Activated CD8-positive, alpha-beta memory T cell treated with anti-CD3 and anti-CD28 coated beads, Interleukin-2, amount 10 ng/mL, durations not matched to agents 7 days and 5 days (primary cell): ENCODE measurements at regions not wholly inside any gene's neighbourhood (a gene's known extent, or its start where the extent isn't known, plus 50 kb on each side); places are given as distances from the start of the nearest gene placed in this dataset.
"Not testable (repeated sequence)": the region's sequence is repeated elsewhere in the genome, so short reads cannot be mapped to it uniquely, and the experiment has no call there.

Experiments used
- ATAC-seq: fragments of 150-1000 bp; cut with Tn5 transposase; one replicate; pipeline ENCODE4 v1.10.0; 2021; ENCODE audit warnings: moderate library complexity
- CTCF ChIA-PET: fragments of 350-600 bp; sonication (Branson Sonifier 250); formaldehyde crosslinking; loops from one replicate; lab custom pipeline; 2021; ENCODE audit warnings: antibody characterized with exemption; lab: Charles Lee
- DNase-seq: peaks from one replicate; pipeline ENCODE4 v3.0.0-alpha.2; 2020
- H3K27ac Mint-ChIP-seq: one replicate; pipeline ENCODE4 v1.8.0; 2021; ENCODE audit warnings: mild to moderate bottlenecking, mixed read lengths
- H3K27me3 Mint-ChIP-seq: one replicate; pipeline ENCODE4 v1.8.0; 2021; ENCODE audit warnings: mixed read lengths
- H3K36me3 Mint-ChIP-seq: one replicate; pipeline ENCODE4 v1.8.0; 2021; ENCODE audit warnings: mild to moderate bottlenecking, mixed read lengths
- H3K4me1 Mint-ChIP-seq: one replicate; pipeline ENCODE4 v1.8.0; 2021; ENCODE audit warnings: mixed read lengths
- H3K4me3 Mint-ChIP-seq: one replicate; pipeline ENCODE4 v1.8.0; 2021; ENCODE audit warnings: mild to moderate bottlenecking, moderate library complexity, mixed read lengths
- H3K9me3 Mint-ChIP-seq: one replicate; pipeline ENCODE4 v1.8.0; 2022; ENCODE audit warnings: low read depth, mixed read lengths

DNA sequence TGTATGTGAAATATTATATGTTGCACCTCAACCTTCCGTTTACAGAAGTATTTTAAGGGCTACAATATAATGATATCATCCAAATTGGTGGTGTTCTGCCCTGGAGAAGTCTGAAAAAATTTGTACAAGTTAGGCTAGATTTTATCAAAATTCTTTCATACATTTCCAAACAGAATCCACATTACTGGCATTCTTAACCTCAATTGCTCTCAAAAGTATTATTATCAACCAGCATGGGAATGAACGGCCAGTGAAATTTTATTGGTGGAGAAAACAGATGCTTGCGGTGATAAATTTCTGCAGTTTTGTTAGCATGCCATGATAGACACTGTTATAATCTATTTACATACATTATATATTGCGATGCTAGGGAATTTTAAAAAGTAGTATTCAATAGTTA, 88.3 kb upstream of the TFPI start:
- DNase-seq (no peak), ATAC-seq (no peak)
- no peaks in the 10 kb centered on the region for H3K36me3 Mint-ChIP-seq
- no peaks in the 10 kb centered on the region for H3K9me3 Mint-ChIP-seq
- no peaks in the 10 kb centered on the region for H3K4me1 Mint-ChIP-seq
- H3K27me3 Mint-ChIP-seq = no peaks in the 10 kb centered on the region
- no peak overlapping the region for H3K4me3 Mint-ChIP-seq
- CTCF ChIA-PET = no interaction called here
- no peak overlapping the region for H3K27ac Mint-ChIP-seq

DNA sequence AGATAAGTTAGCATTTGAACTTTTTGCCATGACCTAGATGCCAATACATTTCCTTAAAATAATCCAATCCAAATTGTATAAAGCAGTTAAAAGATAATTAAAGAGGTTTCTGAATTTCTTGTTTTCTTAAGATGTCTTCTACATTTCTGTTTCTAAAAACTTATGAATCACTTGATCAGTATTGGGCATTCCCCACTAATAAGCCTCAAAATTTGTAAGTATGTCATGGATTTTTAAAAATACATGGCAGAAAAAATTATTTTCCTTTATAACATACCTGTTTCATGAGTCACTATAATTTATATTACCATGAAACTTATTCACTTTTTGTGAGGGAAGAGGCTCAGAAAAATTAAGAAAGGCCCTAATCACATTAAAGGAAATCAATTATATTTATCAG, 90.3 kb upstream of the TFPI start:
- CTCF ChIA-PET = no interaction called here
- no peak overlapping the region for H3K4me3 Mint-ChIP-seq
- DNase-seq (no peak), ATAC-seq (no peak)
- no peaks in the 10 kb centered on the region for H3K9me3 Mint-ChIP-seq
- no peaks in the 10 kb centered on the region for H3K36me3 Mint-ChIP-seq
- H3K27ac Mint-ChIP-seq = no peak overlapping the region
- H3K27me3 Mint-ChIP-seq = no peaks in the 10 kb centered on the region
- no peaks in the 10 kb centered on the region for H3K4me1 Mint-ChIP-seq

DNA sequence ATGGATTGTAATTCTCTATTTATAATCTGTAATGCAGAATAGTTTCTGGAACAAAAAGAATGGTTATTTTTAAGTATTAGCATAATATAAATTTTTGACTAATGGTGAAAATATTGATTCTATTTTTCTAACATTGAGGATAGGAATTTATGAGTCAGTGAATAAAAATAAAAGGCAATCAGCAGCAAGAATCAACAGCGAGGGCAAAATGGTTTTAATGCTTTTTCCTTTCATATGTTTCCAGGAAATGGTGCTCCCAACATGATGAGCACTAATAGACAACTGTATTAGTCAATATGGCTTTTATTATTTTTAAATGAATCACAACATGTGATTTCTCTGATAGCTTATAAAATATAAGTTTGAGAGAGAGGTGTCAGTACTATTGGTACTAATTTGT, 90.7 kb upstream of the TFPI start:
- Mint-ChIP-seq H3K4me1 (no peaks in the 10 kb centered on the region), H3K36me3 (no peaks in the 10 kb centered on the region), H3K4me3 (no peak overlapping the region), H3K9me3 (no peaks in the 10 kb centered on the region), H3K27ac (no peak overlapping the region), H3K27me3 (no peaks in the 10 kb centered on the region)
- ATAC-seq (no peak), DNase-seq (no peak)
- CTCF ChIA-PET = no interaction called here

DNA sequence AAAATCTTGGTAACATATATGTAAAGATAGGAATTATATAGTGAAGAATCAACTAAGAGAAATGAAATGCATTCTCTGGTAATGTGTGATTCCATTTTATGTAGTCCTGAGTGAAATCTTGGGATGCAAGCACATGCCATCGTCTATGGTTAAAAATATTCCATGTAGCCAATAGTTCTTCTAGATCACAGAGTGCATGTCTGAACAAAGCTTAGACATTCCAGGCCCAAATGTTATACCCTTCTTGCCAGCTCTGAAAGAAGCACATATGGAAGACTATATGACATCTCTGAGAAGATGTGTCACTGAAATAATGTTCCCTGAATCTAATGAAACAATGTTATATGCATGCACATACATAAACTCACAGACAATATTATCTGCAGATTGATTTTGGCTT, 92.3 kb upstream of the TFPI start:
- peaks cover 3% of the 10 kb centered on the region for H3K9me3 Mint-ChIP-seq
- no peak overlapping the region for H3K27ac Mint-ChIP-seq
- DNase-seq = no peak
- H3K4me3 Mint-ChIP-seq = no peak overlapping the region
- H3K27me3 Mint-ChIP-seq = no peaks in the 10 kb centered on the region
- no peak for ATAC-seq
- H3K36me3 Mint-ChIP-seq = no peaks in the 10 kb centered on the region
- no peaks in the 10 kb centered on the region for H3K4me1 Mint-ChIP-seq
- CTCF ChIA-PET = no interaction called here

DNA sequence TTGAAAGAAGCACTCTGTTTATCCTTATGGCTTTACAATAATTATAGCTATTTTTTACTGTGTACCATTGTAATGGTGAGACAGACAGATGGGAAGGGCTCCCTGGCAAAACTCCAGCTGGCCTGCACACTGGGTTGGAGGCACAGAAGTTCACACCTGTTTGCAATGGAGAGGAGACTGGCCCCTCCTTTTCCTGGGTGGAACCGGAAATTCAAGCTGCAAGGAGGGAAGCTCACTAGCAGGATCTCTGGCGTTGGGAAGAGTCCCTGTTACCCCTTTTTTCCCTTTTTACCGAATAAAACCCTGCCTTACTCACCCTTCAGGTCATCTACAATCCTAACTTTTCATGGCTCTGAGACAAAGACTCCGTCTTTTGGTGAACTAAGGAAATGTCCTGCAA, 100.3 kb upstream of the TFPI start:
- H3K27ac Mint-ChIP-seq = no peak overlapping the region
- H3K4me3 Mint-ChIP-seq = no peak overlapping the region
- no peak for DNase-seq
- no peaks in the 10 kb centered on the region for H3K4me1 Mint-ChIP-seq
- H3K27me3 Mint-ChIP-seq = no peaks in the 10 kb centered on the region
- no peaks in the 10 kb centered on the region for H3K36me3 Mint-ChIP-seq
- H3K9me3 Mint-ChIP-seq = peaks cover 3% of the 10 kb centered on the region
- ATAC-seq = no peak
- CTCF ChIA-PET = no interaction called here

DNA sequence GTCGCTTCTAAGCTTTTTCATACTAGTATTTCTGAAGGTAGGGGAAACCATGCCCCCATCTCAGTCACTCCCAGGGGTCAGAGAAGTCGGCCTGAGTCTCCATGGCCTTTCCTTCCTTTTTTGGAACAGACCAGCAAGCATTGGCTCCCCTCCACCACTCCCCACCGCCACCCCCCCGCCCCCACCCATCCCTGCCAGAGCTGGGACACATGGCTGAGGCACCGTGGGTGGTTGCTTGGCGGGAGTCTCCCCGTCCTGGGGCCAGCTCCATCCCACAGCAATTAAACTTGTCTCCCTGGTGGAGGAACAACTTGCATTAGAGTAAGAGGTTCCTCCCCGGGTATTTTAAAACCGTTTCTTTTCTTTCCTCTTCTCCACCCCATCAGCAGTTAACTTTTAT, 100.8 kb upstream of the TFPI start:
- H3K27ac Mint-ChIP-seq = no peak overlapping the region
- no peaks in the 10 kb centered on the region for H3K36me3 Mint-ChIP-seq
- H3K27me3 Mint-ChIP-seq = no peaks in the 10 kb centered on the region
- peaks cover 3% of the 10 kb centered on the region for H3K9me3 Mint-ChIP-seq
- DNase-seq = no peak
- CTCF ChIA-PET = no interaction called here
- no peak overlapping the region for H3K4me3 Mint-ChIP-seq
- no peak for ATAC-seq
- no peaks in the 10 kb centered on the region for H3K4me1 Mint-ChIP-seq

DNA sequence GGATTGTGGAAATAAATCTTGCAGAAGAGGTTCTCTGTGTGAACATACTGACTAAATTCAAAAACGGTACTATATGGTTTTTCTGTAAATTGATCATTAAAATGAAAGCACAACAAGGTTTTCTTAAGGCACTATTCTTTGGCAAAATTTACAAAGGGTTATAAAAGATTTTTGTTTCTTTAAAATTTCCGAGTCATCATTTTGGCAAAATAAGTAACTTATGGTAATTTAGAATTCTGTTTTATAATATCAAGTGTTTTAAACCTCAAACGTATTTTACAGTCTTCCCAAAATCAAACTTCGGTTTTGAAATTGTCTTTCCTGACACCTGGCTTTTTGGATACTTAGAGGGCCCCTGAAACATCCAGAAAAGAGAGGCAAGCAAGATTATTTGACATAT, 101.9 kb upstream of the TFPI start:
- DNase-seq (no peak), ATAC-seq (no peak)
- CTCF ChIA-PET = no interaction called here
- Mint-ChIP-seq H3K27ac (no peak overlapping the region), H3K9me3 (no peaks in the 10 kb centered on the region), H3K4me1 (no peaks in the 10 kb centered on the region), H3K36me3 (no peaks in the 10 kb centered on the region), H3K27me3 (no peaks in the 10 kb centered on the region), H3K4me3 (no peak overlapping the region)

DNA sequence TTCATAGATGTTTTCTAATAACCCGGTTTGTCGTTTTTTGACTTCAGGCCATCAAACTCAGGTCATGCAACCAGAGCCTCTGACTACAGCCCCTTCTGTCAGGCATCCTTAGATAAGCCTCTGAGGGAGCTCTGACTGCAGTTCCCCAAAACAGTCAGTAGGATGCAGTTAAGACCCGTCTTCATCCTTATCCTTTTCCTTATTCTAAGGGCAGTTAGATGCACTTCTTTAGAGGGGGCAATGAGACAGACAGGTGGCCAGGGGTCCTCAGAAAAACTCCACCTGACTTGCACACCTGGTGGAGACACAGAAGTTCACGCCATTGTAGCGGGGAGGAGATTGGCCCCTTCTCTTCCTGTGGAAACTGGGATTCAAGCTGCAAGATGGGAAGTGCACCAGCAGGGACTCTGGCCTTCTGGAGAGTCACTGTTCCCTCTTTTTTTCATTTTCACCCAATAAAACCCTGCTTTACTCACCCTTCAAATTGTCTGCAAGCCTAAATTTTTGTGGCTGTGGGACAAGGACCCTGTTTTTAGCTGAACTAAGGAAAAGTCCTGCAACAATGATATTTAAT, 104.8 kb upstream of the TFPI start:
- Mint-ChIP-seq H3K36me3 (no peaks in the 10 kb centered on the region), H3K4me1 (no peaks in the 10 kb centered on the region), H3K27ac (no peak overlapping the region), H3K27me3 (no peaks in the 10 kb centered on the region), H3K4me3 (no peak overlapping the region), H3K9me3 (no peaks in the 10 kb centered on the region)
- CTCF ChIA-PET = no interaction called here
- no peak for DNase-seq
- no peak for ATAC-seq

DNA sequence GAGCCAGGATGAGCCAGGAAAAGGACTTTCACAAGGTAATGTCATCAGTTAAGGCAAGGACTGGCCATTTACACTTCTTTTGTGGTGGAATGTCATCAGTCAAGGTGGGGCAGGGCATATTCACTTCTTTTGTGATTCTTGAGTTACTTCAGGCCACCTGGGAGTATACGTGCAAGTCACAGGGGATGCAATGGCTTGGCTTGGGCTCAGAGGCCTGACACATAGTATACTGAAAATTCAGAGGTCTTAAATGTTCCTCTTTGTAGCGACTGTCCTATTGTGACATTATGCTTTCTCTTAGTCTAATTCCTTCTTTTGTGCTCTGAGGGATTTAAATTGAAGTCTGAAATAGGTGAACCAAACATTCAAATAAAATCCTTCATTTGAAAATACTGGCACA, 121.8 kb upstream of the TFPI start:
- ATAC-seq, H3K4me3 Mint-ChIP-seq, H3K27me3 Mint-ChIP-seq, H3K36me3 Mint-ChIP-seq, DNase-seq, H3K4me1 Mint-ChIP-seq, H3K9me3 Mint-ChIP-seq, H3K27ac Mint-ChIP-seq, CTCF ChIA-PET: not testable (repeated sequence)

DNA sequence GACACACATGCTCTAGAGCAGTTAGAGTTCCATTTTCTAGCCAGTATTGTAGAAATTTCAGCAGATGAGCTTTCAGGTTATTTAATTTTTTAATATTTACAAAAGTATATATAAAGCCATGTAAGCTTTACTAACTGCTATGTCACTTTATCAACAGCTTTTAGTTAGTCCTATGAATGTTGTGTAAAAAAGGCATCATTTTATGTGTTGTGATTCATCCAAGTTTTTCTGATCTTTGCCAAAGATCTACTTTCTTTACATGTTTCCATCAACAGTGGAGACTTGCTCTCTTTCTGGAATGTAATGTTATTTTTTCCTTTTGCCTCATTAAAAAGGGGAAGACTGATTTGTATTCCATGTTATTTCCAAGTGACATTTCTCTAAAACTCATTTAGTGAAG, 125.2 kb upstream of the TFPI start:
- Mint-ChIP-seq H3K36me3 (no peaks in the 10 kb centered on the region), H3K27ac (no peak overlapping the region), H3K4me3 (no peak overlapping the region), H3K4me1 (no peaks in the 10 kb centered on the region), H3K27me3 (no peaks in the 10 kb centered on the region), H3K9me3 (no peaks in the 10 kb centered on the region)
- no peak for DNase-seq
- CTCF ChIA-PET = no interaction called here
- ATAC-seq = no peak

DNA sequence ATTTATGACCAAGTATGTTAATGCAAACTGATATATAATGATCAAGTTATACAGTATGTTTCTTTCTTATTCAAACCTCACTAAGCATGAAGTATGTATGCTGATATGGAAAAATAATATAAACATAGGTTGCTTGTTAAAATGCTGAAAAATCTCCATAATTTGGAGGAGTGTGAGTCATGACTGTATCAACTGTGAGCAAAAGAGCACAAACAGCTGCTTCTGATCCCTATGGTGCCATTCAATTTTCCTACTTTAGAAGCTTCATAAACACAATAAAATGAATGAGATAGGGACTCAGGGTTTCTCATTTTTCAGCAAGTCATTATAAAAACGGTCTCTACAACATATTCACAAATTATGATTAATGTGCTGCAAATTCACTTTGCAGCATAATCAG, 129.9 kb upstream of the TFPI start:
- Mint-ChIP-seq H3K9me3 (no peaks in the 10 kb centered on the region), H3K4me1 (no peaks in the 10 kb centered on the region), H3K27ac (no peak overlapping the region), H3K27me3 (no peaks in the 10 kb centered on the region), H3K36me3 (no peaks in the 10 kb centered on the region), H3K4me3 (no peak overlapping the region)
- CTCF ChIA-PET = no interaction called here
- DNase-seq = no peak
- ATAC-seq = no peak

DNA sequence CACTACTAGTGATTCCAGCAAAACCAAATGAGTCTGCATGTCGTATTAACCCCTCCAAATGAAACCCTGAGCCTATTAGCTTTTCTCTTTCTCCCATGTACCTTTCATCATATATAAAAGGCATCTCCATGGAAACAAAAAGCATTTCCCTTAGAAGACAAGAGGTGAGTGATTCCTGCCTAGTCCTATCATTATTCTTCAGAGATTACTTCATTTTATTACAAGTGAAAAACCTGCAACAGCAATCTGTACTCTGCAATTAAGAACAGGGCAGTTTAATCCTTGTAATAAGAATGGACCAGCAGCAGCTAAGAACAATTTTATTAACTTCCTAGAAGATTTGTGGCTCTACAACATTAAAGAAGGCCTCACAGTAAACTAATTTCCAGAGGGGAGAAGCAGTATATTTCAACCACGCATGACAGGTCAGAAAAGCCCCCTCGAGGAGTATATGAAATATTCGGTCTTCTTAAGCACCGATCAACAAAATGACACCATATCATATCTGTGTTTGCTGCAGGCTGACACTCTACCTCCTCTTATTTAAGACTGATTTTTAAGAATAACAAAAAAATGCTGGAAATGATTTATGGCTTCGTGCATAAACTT, 132.3 kb upstream of the TFPI start:
- Mint-ChIP-seq H3K4me3 (no peak overlapping the region), H3K9me3 (peaks cover 7% of the 10 kb centered on the region), H3K36me3 (no peaks in the 10 kb centered on the region), H3K27ac (no peak overlapping the region), H3K4me1 (no peaks in the 10 kb centered on the region), H3K27me3 (no peaks in the 10 kb centered on the region)
- CTCF ChIA-PET = no interaction called here
- DNase-seq = no peak
- ATAC-seq = no peak

DNA sequence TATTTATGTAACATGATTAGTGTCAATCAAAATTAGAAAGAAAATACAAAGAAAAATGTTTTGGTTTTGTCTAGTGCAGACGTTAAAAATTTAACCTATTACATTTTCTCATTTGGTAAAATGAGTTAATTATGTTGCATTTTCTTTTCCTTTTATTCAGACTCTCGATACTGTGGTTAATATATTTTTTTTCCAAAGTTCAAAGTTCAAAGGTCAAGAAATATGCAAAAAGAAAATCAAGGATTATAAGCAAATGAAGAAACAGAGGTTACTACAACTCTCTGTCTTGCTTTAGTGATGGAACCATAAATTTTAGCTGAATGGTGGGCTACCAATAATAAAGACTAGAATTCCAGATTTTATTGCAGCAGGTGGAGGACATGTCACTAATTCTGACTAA, 133.3 kb upstream of the TFPI start:
- H3K4me3 Mint-ChIP-seq = no peak overlapping the region
- peaks cover 7% of the 10 kb centered on the region for H3K9me3 Mint-ChIP-seq
- CTCF ChIA-PET = no interaction called here
- DNase-seq (no peak), ATAC-seq (no peak)
- no peaks in the 10 kb centered on the region for H3K27me3 Mint-ChIP-seq
- H3K36me3 Mint-ChIP-seq = no peaks in the 10 kb centered on the region
- no peaks in the 10 kb centered on the region for H3K4me1 Mint-ChIP-seq
- no peak overlapping the region for H3K27ac Mint-ChIP-seq

DNA sequence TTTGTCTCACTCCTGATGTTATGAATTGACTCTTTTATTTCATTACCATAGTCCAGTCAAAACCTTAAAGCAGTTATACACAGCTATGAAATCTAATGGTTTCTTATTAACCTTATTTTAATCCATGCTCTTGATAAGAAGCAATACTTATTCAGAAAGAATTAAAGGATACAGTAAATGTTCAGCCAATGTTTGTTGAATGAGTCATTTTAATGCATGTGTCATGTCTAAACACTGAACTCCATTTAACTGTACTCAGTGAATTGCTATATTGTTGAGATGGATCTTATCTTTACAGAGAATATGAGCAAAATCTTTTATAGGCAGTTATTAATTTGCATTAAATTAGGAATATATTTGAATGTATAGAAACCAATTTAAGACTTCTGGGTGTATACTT, 135.1 kb upstream of the TFPI start:
- Mint-ChIP-seq H3K4me3 (no peak overlapping the region), H3K27me3 (no peaks in the 10 kb centered on the region), H3K9me3 (peaks cover 7% of the 10 kb centered on the region), H3K4me1 (no peaks in the 10 kb centered on the region), H3K27ac (no peak overlapping the region), H3K36me3 (no peaks in the 10 kb centered on the region)
- CTCF ChIA-PET = no interaction called here
- DNase-seq (no peak), ATAC-seq (no peak)

DNA sequence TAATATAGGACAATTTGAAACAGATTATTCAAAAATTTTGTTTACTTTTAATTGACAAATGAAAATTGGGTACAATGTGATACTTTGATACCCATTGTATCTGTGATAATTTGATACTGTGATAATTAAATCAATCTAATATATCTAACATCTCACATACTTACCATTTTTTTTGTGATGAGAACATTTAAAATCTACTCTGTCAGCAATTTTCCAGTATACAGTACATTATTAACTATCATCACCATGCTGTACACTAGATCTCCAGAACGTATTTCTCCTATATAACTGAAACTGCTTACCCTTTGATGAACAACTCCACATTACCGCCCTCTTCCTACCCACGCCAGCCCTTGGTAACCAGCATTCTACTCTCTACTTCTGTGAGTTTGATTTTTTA, 139.7 kb upstream of the TFPI start:
- Mint-ChIP-seq H3K9me3 (peaks cover 7% of the 10 kb centered on the region), H3K4me3 (no peak overlapping the region), H3K27ac (no peak overlapping the region), H3K36me3 (no peaks in the 10 kb centered on the region), H3K4me1 (no peaks in the 10 kb centered on the region), H3K27me3 (no peaks in the 10 kb centered on the region)
- ATAC-seq (no peak), DNase-seq (no peak)
- CTCF ChIA-PET = no interaction called here
